CD4-positive, alpha-beta memory T cell (primary cell): ENCODE measurements at regions not wholly inside any gene's neighbourhood (a gene's known extent, or its start where the extent isn't known, plus 50 kb on each side); places are given as distances from the start of the nearest gene placed in this dataset.

Source experiments
- CTCF ChIA-PET: fragments of 350-600 bp; sonication (Branson Sonifier 250); formaldehyde crosslinking; loops from one replicate; lab custom pipeline; 2021; ENCODE audit warnings: inconsistent platforms; ENCODE audit not compliant: partially characterized antibody; lab: Charles Lee
- POLR2A ChIA-PET: fragments of 350-600 bp; sonication (Branson Sonifier 250); formaldehyde crosslinking; loops from one replicate; lab custom pipeline; 2021; ENCODE audit not compliant: partially characterized antibody; lab: Charles Lee
- DNase-seq, 5 donors: peaks; one replicate each; pipeline versions ENCODE4 v3.0.0 to v3.0.0-alpha.2; 2020 to 2022; ENCODE audit warnings: mixed read lengths in 1 of 5
- H3K27ac ChIP-seq: one replicate; pipeline ENCODE4 v1.7.0; 2013; ENCODE audit warnings: low read depth, low read length
- H3K27me3 ChIP-seq: 2 replicates; pipeline ENCODE4 v1.7.0; 2013; ENCODE audit warnings: mild to moderate bottlenecking, low read length, moderate library complexity; ENCODE audit not compliant: insufficient read depth
- H3K36me3 ChIP-seq: 2 replicates; pipeline ENCODE4 v1.7.0; 2013; ENCODE audit warnings: mild to moderate bottlenecking, low read length, moderate library complexity; ENCODE audit not compliant: insufficient read depth
- H3K4me1 ChIP-seq: 2 replicates; pipeline ENCODE4 v1.7.0; 2013; ENCODE audit warnings: mild to moderate bottlenecking, low read length, moderate library complexity; ENCODE audit not compliant: insufficient read depth
- H3K4me3 ChIP-seq, 2 donors: one replicate each; pipeline ENCODE4 v1.7.0; 2013; ENCODE audit warnings: low read length in 2 of 2, mild to moderate bottlenecking in 1 of 2
- H3K9me3 ChIP-seq, 2 donors: one replicate each; pipeline ENCODE4 v1.7.0; 2013; ENCODE audit warnings: low read length in 2 of 2, control low read depth in 1 of 2; ENCODE audit not compliant: control insufficient read depth in 1 of 2
- H3K27ac Mint-ChIP-seq, 7 donors: one replicate each; pipeline ENCODE4 v1.8.0; 2020 to 2021; ENCODE audit warnings: mixed read lengths in 7 of 7, mild to moderate bottlenecking in 6 of 7, inconsistent platforms in 3 of 7, moderate library complexity in 3 of 7
- H3K27me3 Mint-ChIP-seq, 2 donors: one replicate each; pipeline ENCODE4 v1.8.0; 2020 to 2021; ENCODE audit warnings: mixed read lengths in 2 of 2
- H3K36me3 Mint-ChIP-seq, 2 donors: one replicate each; pipeline ENCODE4 v1.8.0; 2020 to 2021; ENCODE audit warnings: mixed read lengths in 2 of 2, inconsistent platforms in 1 of 2, mild to moderate bottlenecking in 1 of 2
- H3K4me1 Mint-ChIP-seq, 4 donors: one replicate each; pipeline ENCODE4 v1.8.0; 2020 to 2021; ENCODE audit warnings: mixed read lengths in 4 of 4, mild to moderate bottlenecking in 1 of 4
- H3K4me3 Mint-ChIP-seq, 8 donors: one replicate each; pipeline ENCODE4 v1.8.0; 2020 to 2021; ENCODE audit warnings: mixed read lengths in 8 of 8, mild to moderate bottlenecking in 7 of 8, moderate library complexity in 6 of 8, inconsistent platforms in 3 of 8
- H3K9me3 Mint-ChIP-seq, 8 donors: one replicate each; pipeline ENCODE4 v1.8.0; 2020 to 2021; ENCODE audit warnings: mixed read lengths in 8 of 8, mild to moderate bottlenecking in 5 of 8, inconsistent platforms in 3 of 8, moderate library complexity in 1 of 8
- intact Hi-C: fragments of 100-400 bp; cut with micrococcal nuclease; formaldehyde crosslinking; loops from one replicate; pipeline ENCODE4 v1.15.1; 2023

- intact Hi-C loops, result no loop called here
- no peaks in the 10 kb centered on the region for H3K36me3 ChIP-seq
- ChIA-PET CTCF (no interaction called here), POLR2A (no interaction called here)
- DNase-seq, result no peak
- H3K27me3 ChIP-seq, result peaks cover 10% of the 10 kb centered on the region
- H3K27ac ChIP-seq, result no peak overlapping the region
- Mint-ChIP-seq H3K4me1 (no peaks in the 10 kb centered on the region), H3K36me3 (no peaks in the 10 kb centered on the region), H3K27ac (no peak overlapping the region), H3K9me3 (peaks cover 0 to 6% (median 1%) of the 10 kb centered on the region in 8 donors), H3K27me3 (peaks cover 45 to 51% of the 10 kb centered on the region in 2 donors), H3K4me3 (no peak overlapping the region)
- no peaks in the 10 kb centered on the region for H3K4me1 ChIP-seq
- H3K9me3 ChIP-seq, result no peaks in the 10 kb centered on the region
- no peak overlapping the region for H3K4me3 ChIP-seq
Measured at GRCh38 chr10:6721964-6722615, 142.0 kb upstream of the PRKCQ start.

- ChIA-PET POLR2A (no interaction called here), CTCF (no interaction called here)
- Mint-ChIP-seq H3K27ac (no peak overlapping the region), H3K4me1 (no peaks in the 10 kb centered on the region), H3K27me3 (peaks cover 45 to 48% of the 10 kb centered on the region in 2 donors), H3K9me3 (peaks cover 0 to 6% (median 1%) of the 10 kb centered on the region in 8 donors), H3K4me3 (no peak overlapping the region), H3K36me3 (no peaks in the 10 kb centered on the region)
- no peak overlapping the region for H3K4me3 ChIP-seq
- H3K27me3 ChIP-seq, result peaks cover 10% of the 10 kb centered on the region
- intact Hi-C loops, result no loop called here
- no peaks in the 10 kb centered on the region for H3K36me3 ChIP-seq
- H3K27ac ChIP-seq, result no peak overlapping the region
- H3K4me1 ChIP-seq, result no peaks in the 10 kb centered on the region
- no peak for DNase-seq
- H3K9me3 ChIP-seq, result no peaks in the 10 kb centered on the region
Measured at GRCh38 chr10:6721480-6721879, 141.4 kb upstream of the PRKCQ start.

GRCh38 chr10:6719561-6719960 lies 139.5 kb upstream of the PRKCQ start:
- H3K27me3 Mint-ChIP-seq, result peaks cover 40 to 43% of the 10 kb centered on the region in 2 donors
- no peak overlapping the region for H3K27ac Mint-ChIP-seq
- Histone ChIP-seq H3K27me3 (peaks cover 10% of the 10 kb centered on the region), H3K4me3 (no peak overlapping the region), H3K36me3 (no peaks in the 10 kb centered on the region), H3K4me1 (no peaks in the 10 kb centered on the region), H3K27ac (no peak overlapping the region), H3K9me3 (no peaks in the 10 kb centered on the region)
- H3K9me3 Mint-ChIP-seq, result peaks cover 0 to 6% (median 1%) of the 10 kb centered on the region in 8 donors
- POLR2A ChIA-PET, result no interaction called here
- no peak overlapping the region for H3K4me3 Mint-ChIP-seq
- DNase-seq, result no peak
- no peaks in the 10 kb centered on the region for H3K4me1 Mint-ChIP-seq
- intact Hi-C loops, result no loop called here
- CTCF ChIA-PET, result no interaction called here
- no peaks in the 10 kb centered on the region for H3K36me3 Mint-ChIP-seq

GRCh38 chr10:6718550-6718949 lies 138.5 kb upstream of the PRKCQ start:
- Histone ChIP-seq H3K9me3 (no peaks in the 10 kb centered on the region), H3K4me1 (peaks cover 6% of the 10 kb centered on the region), H3K4me3 (no peak overlapping the region), H3K27ac (no peak overlapping the region), H3K27me3 (peaks cover 10% of the 10 kb centered on the region), H3K36me3 (no peaks in the 10 kb centered on the region)
- POLR2A ChIA-PET, result no interaction called here
- H3K9me3 Mint-ChIP-seq, result peaks cover 0 to 6% (median 1%) of the 10 kb centered on the region in 8 donors
- no peak overlapping the region for H3K4me3 Mint-ChIP-seq
- no peak overlapping the region for H3K27ac Mint-ChIP-seq
- CTCF ChIA-PET, result no interaction called here
- DNase-seq, result no peak
- peaks cover 4 to 5% (median 4%) of the 10 kb centered on the region in 4 donors for H3K4me1 Mint-ChIP-seq
- peaks cover 36 to 37% of the 10 kb centered on the region in 2 donors for H3K27me3 Mint-ChIP-seq
- no peaks in the 10 kb centered on the region for H3K36me3 Mint-ChIP-seq
- intact Hi-C loops, result no loop called here

GRCh38 chr10:6716516-6716915 lies 136.4 kb upstream of the PRKCQ start:
- no peak overlapping the region for H3K27ac ChIP-seq
- peaks cover 9% of the 10 kb centered on the region for H3K4me1 ChIP-seq
- no peak overlapping the region for H3K27ac Mint-ChIP-seq
- no peak overlapping the region for H3K4me3 ChIP-seq
- no peaks in the 10 kb centered on the region for H3K36me3 ChIP-seq
- no peaks in the 10 kb centered on the region for H3K36me3 Mint-ChIP-seq
- POLR2A ChIA-PET, result no interaction called here
- CTCF ChIA-PET, result no interaction called here
- peaks cover 4% of the 10 kb centered on the region for H3K27me3 ChIP-seq
- no peak for DNase-seq
- peaks cover 4 to 10% (median 7%) of the 10 kb centered on the region in 4 donors for H3K4me1 Mint-ChIP-seq
- intact Hi-C loops, result no loop called here
- H3K9me3 Mint-ChIP-seq, result peaks cover 0 to 6% (median 2%) of the 10 kb centered on the region in 8 donors
- no peak overlapping the region for H3K4me3 Mint-ChIP-seq
- peaks cover 26 to 29% of the 10 kb centered on the region in 2 donors for H3K27me3 Mint-ChIP-seq
- H3K9me3 ChIP-seq, result no peaks in the 10 kb centered on the region

GRCh38 chr10:6713716-6714115 lies 133.6 kb upstream of the PRKCQ start:
- Histone ChIP-seq H3K9me3 (no peaks in the 10 kb centered on the region), H3K27ac (no peak overlapping the region), H3K4me3 (no peak overlapping the region), H3K27me3 (peaks cover 12% of the 10 kb centered on the region), H3K36me3 (no peaks in the 10 kb centered on the region), H3K4me1 (peaks cover 9% of the 10 kb centered on the region)
- ChIA-PET POLR2A (no interaction called here), CTCF (no interaction called here)
- Mint-ChIP-seq H3K9me3 (peaks cover 0 to 2% (median 0%) of the 10 kb centered on the region in 8 donors), H3K36me3 (no peaks in the 10 kb centered on the region), H3K4me1 (peaks cover 4 to 10% (median 7%) of the 10 kb centered on the region in 4 donors), H3K27me3 (peaks cover 25 to 29% of the 10 kb centered on the region in 2 donors), H3K27ac (peak overlapping the region in 1 of 7 donors; percentile 11), H3K4me3 (peak overlapping the region in 2 of 8 donors; percentile 1 to 40)
- intact Hi-C loops, result no loop called here
- DNase-seq, result peak in 4 of 5 donors; percentile 9 to 24 (median 16)

GRCh38 chr10:6713120-6713519 lies 133.0 kb upstream of the PRKCQ start:
- POLR2A ChIA-PET, result no interaction called here
- no peaks in the 10 kb centered on the region for H3K36me3 ChIP-seq

More at GRCh38 chr10:6713120-6713519, 133.0 kb upstream of the PRKCQ start:
- Mint-ChIP-seq H3K4me1 (peaks cover 4 to 10% (median 7%) of the 10 kb centered on the region in 4 donors), H3K9me3 (peaks cover 0 to 2% (median 0%) of the 10 kb centered on the region in 8 donors), H3K27me3 (peaks cover 22 to 27% of the 10 kb centered on the region in 2 donors), H3K4me3 (no peak overlapping the region), H3K27ac (no peak overlapping the region), H3K36me3 (no peaks in the 10 kb centered on the region)
- no peak overlapping the region for H3K27ac ChIP-seq
- intact Hi-C loops, result no loop called here
- H3K27me3 ChIP-seq, result peaks cover 12% of the 10 kb centered on the region
- no peaks in the 10 kb centered on the region for H3K9me3 ChIP-seq
- no peak overlapping the region for H3K4me3 ChIP-seq
- CTCF ChIA-PET, result no interaction called here
- no peak for DNase-seq
- H3K4me1 ChIP-seq, result peaks cover 9% of the 10 kb centered on the region
